HG03442 (cell line): ENCODE measurements at regions not wholly inside any gene's neighbourhood (a gene's known extent, or its start where the extent isn't known, plus 50 kb on each side); places are given as distances from the start of the nearest gene placed in this dataset.

Experiments
- ATAC-seq: cut with Tn5 transposase; IDR thresholded peaks from one replicate; pipeline ENCODE4 v1.9.1; 2021; ENCODE audit warnings: mild to moderate bottlenecking, moderate library complexity; ENCODE audit not compliant: unreplicated experiment

GRCh38 chr9:84447305-84447704, 106.7 kb upstream of the SLC28A3 start:
- ATAC-seq = no peak

- no peak for ATAC-seq
Measured at GRCh38 chr9:84450029-84450428, 109.5 kb upstream of the SLC28A3 start.

GRCh38 chr9:84456527-84456926, 116.0 kb upstream of the SLC28A3 start:
- no peak for ATAC-seq

- no peak for ATAC-seq
Measured at GRCh38 chr9:84460695-84461094, 120.1 kb upstream of the SLC28A3 start.

- no peak for ATAC-seq
Measured at GRCh38 chr9:84463272-84463671, 122.7 kb upstream of the SLC28A3 start.

GRCh38 chr9:84466580-84467285, 126.2 kb upstream of the SLC28A3 start:
- no peak for ATAC-seq

- no peak for ATAC-seq
Measured at GRCh38 chr9:84471816-84472215, 131.3 kb upstream of the SLC28A3 start.

GRCh38 chr9:84478996-84479395, 138.4 kb upstream of the SLC28A3 start:
- ATAC-seq = no peak

GRCh38 chr9:84480071-84480470, 139.5 kb upstream of the SLC28A3 start:
- no peak for ATAC-seq

- ATAC-seq = no peak
Measured at GRCh38 chr9:84481231-84481630, 140.7 kb upstream of the SLC28A3 start.

GRCh38 chr9:84481636-84482218, 141.2 kb upstream of the SLC28A3 start:
- ATAC-seq = no peak

GRCh38 chr9:84482607-84483006, 142.0 kb upstream of the SLC28A3 start:
- no peak for ATAC-seq

GRCh38 chr9:84484172-84484571, 143.6 kb upstream of the SLC28A3 start:
- no peak for ATAC-seq

GRCh38 chr9:84485539-84485938, 145.0 kb upstream of the SLC28A3 start:
- no peak for ATAC-seq

GRCh38 chr9:84486663-84487062, 146.1 kb upstream of the SLC28A3 start:
- no peak for ATAC-seq

GRCh38 chr9:84490206-84490841, 149.8 kb upstream of the SLC28A3 start:
- ATAC-seq = no peak

GRCh38 chr9:84490842-84491325, 150.3 kb upstream of the SLC28A3 start:
- no peak for ATAC-seq

- ATAC-seq = no peak
Measured at GRCh38 chr9:84492366-84493159, 152.0 kb upstream of the SLC28A3 start.

GRCh38 chr9:84493284-84493947, 152.9 kb upstream of the SLC28A3 start:
- ATAC-seq = no peak

GRCh38 chr9:84499969-84500582, 159.5 kb upstream of the SLC28A3 start:
- peak; percentile 96 for ATAC-seq
